Stimulated activated CD4-positive, alpha-beta T cell treated with anti-CD3 and anti-CD28 coated beads, TNF-alpha, amount 100 ng/mL, for 1 hour (primary cell): ENCODE measurements at regions not wholly inside any gene's neighbourhood (a gene's known extent, or its start where the extent isn't known, plus 50 kb on each side); places are given as distances from the start of the nearest gene placed in this dataset.
"Not testable (repeated sequence)": the region's sequence is repeated elsewhere in the genome, so short reads cannot be mapped to it uniquely, and the experiment has no call there.

Experiments
- DNase-seq, 3 donors: peaks; one replicate each; pipeline ENCODE4 v3.0.0-alpha.2; 2020; ENCODE audit warnings: low read depth in 3 of 3, low spot score in 1 of 3

- DNase-seq: no peak
Observed at GRCh38 chr12:90829044-90829443, 125.9 kb downstream of the CCER1 start.

- no peak for DNase-seq
Observed at GRCh38 chr12:90828621-90829020, 126.4 kb downstream of the CCER1 start.

- no peak for DNase-seq
Observed at GRCh38 chr12:90827567-90827966, 127.4 kb downstream of the CCER1 start.

GRCh38 chr12:90826036-90826435, 128.9 kb downstream of the CCER1 start:
- DNase-seq: no peak

GRCh38 chr12:90823859-90824258, 131.1 kb downstream of the CCER1 start:
- DNase-seq: no peak

- no peak for DNase-seq
Observed at GRCh38 chr12:90819709-90820108, 135.3 kb downstream of the CCER1 start.

GRCh38 chr12:90816353-90817089, 138.5 kb downstream of the CCER1 start:
- no peak for DNase-seq

GRCh38 chr12:90809940-90810339, 145.0 kb downstream of the CCER1 start:
- no peak for DNase-seq

- no peak for DNase-seq
Observed at GRCh38 chr12:90808568-90808967, 146.4 kb downstream of the CCER1 start.

GRCh38 chr12:90802727-90803126, 152.2 kb downstream of the CCER1 start:
- DNase-seq: no peak

- DNase-seq: no peak
Observed at GRCh38 chr12:90801776-90802175, 153.2 kb downstream of the CCER1 start.

- no peak for DNase-seq
Observed at GRCh38 chr12:90794212-90794611, 160.8 kb downstream of the CCER1 start.

GRCh38 chr12:90792718-90793117, 162.3 kb downstream of the CCER1 start:
- DNase-seq: not testable (repeated sequence)

GRCh38 chr12:90791445-90791844, 163.5 kb downstream of the CCER1 start:
- DNase-seq: no peak

- DNase-seq: no peak
Observed at GRCh38 chr12:90790747-90791146, 164.2 kb downstream of the CCER1 start.

- DNase-seq: no peak
Observed at GRCh38 chr12:90773491-90773890, 181.5 kb downstream of the CCER1 start.

GRCh38 chr12:90770861-90771260, 184.1 kb downstream of the CCER1 start:
- no peak for DNase-seq

GRCh38 chr12:90757957-90758356, 197.0 kb downstream of the CCER1 start:
- no peak for DNase-seq

- no peak for DNase-seq
Observed at GRCh38 chr12:90745211-90745610, 209.8 kb downstream of the CCER1 start.

GRCh38 chr12:90741611-90742010, 213.4 kb downstream of the CCER1 start:
- DNase-seq: no peak

GRCh38 chr12:90729736-90730135, 225.2 kb downstream of the CCER1 start:
- DNase-seq: no peak

GRCh38 chr12:90712671-90713070, 242.3 kb downstream of the CCER1 start:
- no peak for DNase-seq

- DNase-seq: no peak
Observed at GRCh38 chr12:90710711-90711110, 244.3 kb downstream of the CCER1 start.
